ENCODE measurements at regions not wholly inside any gene's neighbourhood (a gene's known extent, or its start where the extent isn't known, plus 50 kb on each side); places are given as distances from the start of the nearest gene placed in this dataset.

GRCh38 chr2:107187870-107188269 is 301.9 kb upstream of the ST6GAL2 start:
- H3K4me2 ChIP-seq (ENCODE audit: low read length) = no peak overlapping the region
- H3K9me3 ChIP-seq (ENCODE audit: insufficient read depth, low read length) = no peaks in the 10 kb centered on the region
- H3K27ac ChIP-seq (ENCODE audit: low read length) = no peak overlapping the region
- H2AFZ ChIP-seq (ENCODE audit: low read depth, low read length) = no peak overlapping the region
- H3K27me3 ChIP-seq (ENCODE audit: low read depth, low read length) = no peaks in the 10 kb centered on the region
- H3K79me2 ChIP-seq (ENCODE audit: low read length) = no peaks in the 10 kb centered on the region
- H3K9ac ChIP-seq (ENCODE audit: low read length) = no peak overlapping the region
- TF ChIP-seq CTCF (IDR thresholded peaks at IDR 0.05; ENCODE audit: low read depth, low read length) (no peak), EZH2phosphoT487 (IDR thresholded peaks at IDR 0.05; ENCODE audit: low read depth) (no peak)
- no peaks in the 10 kb centered on the region for H4K20me1 ChIP-seq (ENCODE audit: insufficient read depth, low read length)
- no peaks in the 10 kb centered on the region for H3K36me3 ChIP-seq (replicated peaks; ENCODE audit: low read depth, low read length)
- H3K4me1 ChIP-seq (ENCODE audit: low read length) = no peaks in the 10 kb centered on the region
- no peak overlapping the region for H3K4me3 ChIP-seq (ENCODE audit: low read length)

GRCh38 chr2:107195631-107196030 is 309.7 kb upstream of the ST6GAL2 start:
- Histone ChIP-seq H3K9me3 (ENCODE audit: insufficient read depth, low read length) (no peaks in the 10 kb centered on the region), H3K4me3 (ENCODE audit: low read length) (no peak overlapping the region), H3K79me2 (ENCODE audit: low read length) (no peaks in the 10 kb centered on the region), H3K4me2 (ENCODE audit: low read length) (no peak overlapping the region), H3K4me1 (ENCODE audit: low read length) (peaks cover 11% of the 10 kb centered on the region; the same call in 1 of the 2 replicates), H3K27ac (ENCODE audit: low read length) (no peak overlapping the region), H3K9ac (ENCODE audit: low read length) (no peak overlapping the region), H2AFZ (ENCODE audit: low read depth, low read length) (no peak overlapping the region), H3K27me3 (ENCODE audit: low read depth, low read length) (no peaks in the 10 kb centered on the region), H3K36me3 (replicated peaks; ENCODE audit: low read depth, low read length) (no peaks in the 10 kb centered on the region), H4K20me1 (ENCODE audit: insufficient read depth, low read length) (no peaks in the 10 kb centered on the region)
- TF ChIP-seq EZH2phosphoT487 (IDR thresholded peaks at IDR 0.05; ENCODE audit: low read depth) (no peak), CTCF (IDR thresholded peaks at IDR 0.05; ENCODE audit: low read depth, low read length) (no peak)

GRCh38 chr2:107197594-107198294 is 311.8 kb upstream of the ST6GAL2 start:
- Histone ChIP-seq H3K9me3 (ENCODE audit: insufficient read depth, low read length) (no peaks in the 10 kb centered on the region), H3K27ac (ENCODE audit: low read length) (no peak overlapping the region), H3K79me2 (ENCODE audit: low read length) (no peaks in the 10 kb centered on the region), H2AFZ (ENCODE audit: low read depth, low read length) (no peak overlapping the region), H3K9ac (ENCODE audit: low read length) (no peak overlapping the region), H4K20me1 (ENCODE audit: insufficient read depth, low read length) (no peaks in the 10 kb centered on the region), H3K27me3 (ENCODE audit: low read depth, low read length) (no peaks in the 10 kb centered on the region), H3K4me2 (ENCODE audit: low read length) (no peak overlapping the region), H3K4me1 (ENCODE audit: low read length) (peaks cover 11% of the 10 kb centered on the region; the same call in 1 of the 2 replicates), H3K36me3 (replicated peaks; ENCODE audit: low read depth, low read length) (no peaks in the 10 kb centered on the region), H3K4me3 (ENCODE audit: low read length) (no peak overlapping the region)
- TF ChIP-seq CTCF (IDR thresholded peaks at IDR 0.05; ENCODE audit: low read depth, low read length) (no peak), EZH2phosphoT487 (IDR thresholded peaks at IDR 0.05; ENCODE audit: low read depth) (no peak)

GRCh38 chr2:107202962-107203591 is 317.1 kb upstream of the ST6GAL2 start:
- TF ChIP-seq CTCF (IDR thresholded peaks at IDR 0.05; ENCODE audit: low read depth, low read length) (no peak), EZH2phosphoT487 (IDR thresholded peaks at IDR 0.05; ENCODE audit: low read depth) (no peak)
- Histone ChIP-seq H2AFZ (ENCODE audit: low read depth, low read length) (no peak overlapping the region), H4K20me1 (ENCODE audit: insufficient read depth, low read length) (no peaks in the 10 kb centered on the region), H3K9ac (ENCODE audit: low read length) (no peak overlapping the region), H3K27ac (ENCODE audit: low read length) (no peak overlapping the region), H3K4me2 (ENCODE audit: low read length) (no peak overlapping the region), H3K4me3 (ENCODE audit: low read length) (no peak overlapping the region), H3K27me3 (ENCODE audit: low read depth, low read length) (no peaks in the 10 kb centered on the region), H3K9me3 (ENCODE audit: insufficient read depth, low read length) (no peaks in the 10 kb centered on the region), H3K4me1 (ENCODE audit: low read length) (peaks cover 9% of the 10 kb centered on the region; the same call in 1 of the 2 replicates), H3K79me2 (ENCODE audit: low read length) (no peaks in the 10 kb centered on the region), H3K36me3 (replicated peaks; ENCODE audit: low read depth, low read length) (no peaks in the 10 kb centered on the region)
